ENCODE measurements at regions not wholly inside any gene's neighbourhood (a gene's known extent, or its start where the extent isn't known, plus 50 kb on each side); places are given as distances from the start of the nearest gene placed in this dataset.

DNA sequence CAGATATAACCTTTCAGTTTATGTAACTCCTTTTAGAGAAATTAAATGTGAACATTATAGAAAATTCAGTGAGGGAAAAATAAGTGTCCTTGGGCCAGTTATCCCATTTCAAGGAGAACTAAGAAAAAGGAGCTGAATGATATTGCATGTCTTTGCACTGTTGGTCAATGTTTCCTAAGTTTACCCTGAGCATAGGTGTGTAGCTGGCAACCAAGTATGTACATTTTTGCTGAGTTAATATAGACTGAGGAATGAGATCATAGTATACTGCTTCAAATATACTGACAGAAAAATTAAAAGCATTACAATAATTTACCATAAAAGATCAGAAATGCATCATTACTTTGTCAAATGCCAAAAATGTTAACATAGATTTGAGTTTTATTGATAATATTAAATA is 2128.7 kb upstream of the C9orf72 start:
- no peak overlapping the region for H3K27ac ChIP-seq
- no peak for TF ChIP-seq ZFX (IDR thresholded peaks at IDR 0.05)
- TF ChIP-seq, protein P1, sequence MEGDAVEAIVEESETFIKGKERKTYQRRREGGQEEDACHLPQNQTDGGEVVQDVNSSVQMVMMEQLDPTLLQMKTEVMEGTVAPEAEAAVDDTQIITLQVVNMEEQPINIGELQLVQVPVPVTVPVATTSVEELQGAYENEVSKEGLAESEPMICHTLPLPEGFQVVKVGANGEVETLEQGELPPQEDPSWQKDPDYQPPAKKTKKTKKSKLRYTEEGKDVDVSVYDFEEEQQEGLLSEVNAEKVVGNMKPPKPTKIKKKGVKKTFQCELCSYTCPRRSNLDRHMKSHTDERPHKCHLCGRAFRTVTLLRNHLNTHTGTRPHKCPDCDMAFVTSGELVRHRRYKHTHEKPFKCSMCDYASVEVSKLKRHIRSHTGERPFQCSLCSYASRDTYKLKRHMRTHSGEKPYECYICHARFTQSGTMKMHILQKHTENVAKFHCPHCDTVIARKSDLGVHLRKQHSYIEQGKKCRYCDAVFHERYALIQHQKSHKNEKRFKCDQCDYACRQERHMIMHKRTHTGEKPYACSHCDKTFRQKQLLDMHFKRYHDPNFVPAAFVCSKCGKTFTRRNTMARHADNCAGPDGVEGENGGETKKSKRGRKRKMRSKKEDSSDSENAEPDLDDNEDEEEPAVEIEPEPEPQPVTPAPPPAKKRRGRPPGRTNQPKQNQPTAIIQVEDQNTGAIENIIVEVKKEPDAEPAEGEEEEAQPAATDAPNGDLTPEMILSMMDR (conservative IDR thresholded peaks at IDR 0.05), result no peak

DNA sequence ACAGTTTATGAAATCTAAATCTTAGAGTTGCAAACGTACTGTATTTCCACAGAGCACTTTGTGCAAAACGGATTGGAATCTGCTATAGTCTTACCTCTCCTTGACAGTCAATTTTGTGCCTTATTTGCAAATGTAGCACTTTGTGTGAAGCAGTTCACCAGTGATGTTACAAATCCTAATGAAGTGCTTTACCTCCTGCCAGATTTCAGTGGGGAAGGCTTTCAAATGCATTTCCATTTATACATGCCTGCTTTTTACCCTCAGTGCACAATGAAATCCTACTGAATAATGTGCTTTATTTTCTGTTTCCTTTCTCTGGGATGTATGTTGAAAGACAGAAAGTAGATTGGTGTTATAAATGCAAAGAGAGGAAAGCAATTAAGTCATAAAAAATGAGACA is 2141.6 kb upstream of the C9orf72 start:
- TF ChIP-seq, protein P1 (conservative IDR thresholded peaks at IDR 0.05), result no peak
- TF ChIP-seq ZFX (IDR thresholded peaks at IDR 0.05), result no peak
- no peak overlapping the region for H3K27ac ChIP-seq

DNA sequence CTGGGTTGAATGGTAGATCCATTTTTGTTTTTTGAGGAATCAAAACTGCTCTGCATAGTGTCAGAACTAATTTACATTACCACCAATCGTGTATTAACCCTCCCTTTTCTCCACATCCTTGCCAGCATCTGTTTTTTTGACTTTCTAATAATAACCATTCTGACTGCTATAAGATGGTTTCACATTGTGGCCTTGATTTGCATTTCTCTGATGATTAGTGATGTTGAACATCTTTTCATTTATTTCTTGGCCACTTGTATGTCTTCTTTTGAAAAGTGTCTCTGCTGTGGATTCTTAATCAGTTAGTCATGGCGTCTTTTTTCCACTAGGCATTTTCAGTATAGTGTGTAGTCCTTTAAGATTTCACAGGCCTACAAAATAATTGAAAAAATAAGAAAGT is 2144.3 kb upstream of the C9orf72 start:
- no peak overlapping the region for H3K27ac ChIP-seq
- TF ChIP-seq ZFX (IDR thresholded peaks at IDR 0.05), result no peak
- TF ChIP-seq, protein P1 (conservative IDR thresholded peaks at IDR 0.05), result no peak

DNA sequence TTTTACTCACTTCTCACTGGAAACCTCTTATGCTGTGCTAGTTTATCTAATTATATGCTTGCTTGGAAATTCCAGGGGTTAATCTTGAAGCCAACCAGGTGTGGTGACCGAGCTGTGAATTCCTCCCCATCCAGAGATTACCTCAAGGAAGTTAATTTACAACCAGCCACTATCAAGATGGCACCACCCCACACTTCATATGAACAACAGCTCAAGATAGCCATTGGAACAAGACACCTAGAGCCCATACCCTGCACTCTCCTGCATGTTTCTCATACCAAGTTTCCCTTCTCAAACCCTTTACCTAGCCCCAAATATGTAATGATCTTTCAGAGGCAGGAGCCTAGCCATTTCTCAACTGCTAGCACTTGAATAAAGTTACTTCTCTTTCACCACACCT is 2156.9 kb upstream of the C9orf72 start:
- no peak for TF ChIP-seq ZFX (IDR thresholded peaks at IDR 0.05)
- TF ChIP-seq, protein P1 (conservative IDR thresholded peaks at IDR 0.05), result no peak
- no peak overlapping the region for H3K27ac ChIP-seq

DNA sequence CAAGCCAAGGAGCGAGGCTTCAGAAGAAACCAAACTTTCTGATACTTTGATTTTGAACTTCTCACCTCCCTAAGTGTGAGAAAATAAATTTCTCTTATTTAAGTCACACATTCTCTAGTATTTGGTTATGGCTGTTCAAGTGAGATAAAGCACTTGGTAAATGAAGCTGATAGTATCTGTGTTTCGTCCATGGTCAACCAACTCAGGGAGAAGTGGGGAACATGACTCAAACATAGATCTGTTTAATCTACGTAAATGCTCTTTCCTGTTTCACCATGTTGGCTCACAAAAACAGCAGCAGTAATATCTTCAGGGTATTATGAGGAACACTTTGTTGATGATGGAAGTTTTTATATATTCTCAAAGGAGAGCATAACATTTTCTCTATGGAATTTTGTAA is 2167.2 kb upstream of the C9orf72 start:
- H3K27ac ChIP-seq, result no peak overlapping the region
- TF ChIP-seq, protein P1 (conservative IDR thresholded peaks at IDR 0.05), result no peak
- no peak for TF ChIP-seq ZFX (IDR thresholded peaks at IDR 0.05)

DNA sequence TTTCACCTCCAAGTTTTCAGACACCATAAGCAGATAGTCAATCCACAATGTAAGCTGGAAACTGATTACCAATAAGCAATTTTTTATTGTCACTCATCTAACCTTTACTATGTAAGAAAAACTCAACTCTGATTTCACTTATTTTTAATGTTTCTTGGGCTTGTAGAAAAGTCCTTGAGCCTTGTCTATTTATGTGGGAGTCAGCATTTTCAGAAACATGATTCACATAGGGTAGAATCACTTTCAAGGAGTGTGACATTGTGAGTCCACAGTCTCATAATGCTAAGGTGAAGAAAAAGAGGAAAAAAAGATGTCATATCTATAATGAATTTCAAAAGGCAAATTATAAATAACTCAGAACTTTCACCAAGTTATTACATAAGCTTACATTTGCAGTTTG is 2167.9 kb upstream of the C9orf72 start:
- H3K27ac ChIP-seq, result no peak overlapping the region
- TF ChIP-seq, protein P1 (conservative IDR thresholded peaks at IDR 0.05), result no peak
- no peak for TF ChIP-seq ZFX (IDR thresholded peaks at IDR 0.05)

DNA sequence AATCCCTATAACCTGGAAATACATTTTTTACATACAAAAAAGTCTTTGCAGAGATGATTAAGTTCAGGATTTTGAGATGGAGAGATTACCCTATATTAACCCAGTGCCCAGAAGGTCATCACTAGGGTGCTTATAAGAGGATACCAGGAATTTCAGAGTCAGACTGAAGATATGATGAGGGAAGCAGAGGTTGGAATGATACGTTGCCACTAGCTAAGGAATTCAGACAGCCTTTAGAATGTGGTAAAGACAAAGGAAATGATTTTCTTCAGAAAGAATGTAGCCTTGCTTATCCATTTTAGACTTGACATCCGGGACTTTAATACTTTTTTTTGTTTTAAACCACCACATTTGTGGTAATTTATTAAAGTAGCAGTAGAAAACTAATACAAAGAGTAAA is 2176.8 kb upstream of the C9orf72 start:
- no peak for TF ChIP-seq ZFX (IDR thresholded peaks at IDR 0.05)
- TF ChIP-seq, protein P1 (conservative IDR thresholded peaks at IDR 0.05), result no peak
- H3K27ac ChIP-seq, result no peak overlapping the region

Data from C4-2B (cell line).